Keratinocyte (primary cell): ENCODE measurements at regions not wholly inside any gene's neighbourhood (a gene's known extent, or its start where the extent isn't known, plus 50 kb on each side); places are given as distances from the start of the nearest gene placed in this dataset.

Source experiments
- DNase-seq: peaks from one replicate; pipeline ENCODE4 v3.0.0-alpha.2; 2011; ENCODE audit warnings: low read depth, missing footprints, low spot score
- FAIRE-seq: peaks from 2 replicates; lab custom pipeline; 2011; peaks lifted over from hg19 to GRCh38; lab: Jason Lieb, UNC
- H2AFZ ChIP-seq: 2 replicates; pipeline ENCODE4 v1.6.0; 2012; ENCODE audit warnings: low read length, control low read depth, inconsistent platforms; ENCODE audit not compliant: control insufficient read depth
- H3K27ac ChIP-seq: 2 replicates; pipeline ENCODE4 v1.5.1; 2011; ENCODE audit warnings: low read length; ENCODE audit not compliant: control insufficient read depth, insufficient read depth
- H3K27me3 ChIP-seq: 3 replicates; pipeline ENCODE4 v1.6.0; 2011; ENCODE audit warnings: low read length; ENCODE audit not compliant: control insufficient read depth, insufficient read depth; ENCODE audit errors: extremely low read depth
- H3K36me3 ChIP-seq, 2 experiments: 2 replicates in 1 of 2; 3 replicates in 1 of 2; pipeline ENCODE4 v1.5.1; 2011; ENCODE audit warnings: low read length in 2 of 2, mild to moderate bottlenecking in 1 of 2; ENCODE audit not compliant: control insufficient read depth in 2 of 2, insufficient read depth in 2 of 2; ENCODE audit errors: extremely low read depth in 1 of 2
- H3K4me1 ChIP-seq: 3 replicates; pipeline ENCODE4 v1.5.1; 2011; ENCODE audit warnings: low read length; ENCODE audit not compliant: control insufficient read depth, insufficient read depth; ENCODE audit errors: extremely low read depth
- H3K4me2 ChIP-seq: 3 replicates; pipeline ENCODE4 v1.6.0; 2011; ENCODE audit warnings: low read depth, low read length; ENCODE audit not compliant: control insufficient read depth, insufficient read depth; ENCODE audit errors: extremely low read depth
- H3K4me3 ChIP-seq, 3 experiments: fragments of 200-600 bp in 1 of 3; sonication (generic) in 1 of 3; 2 replicates in 2 of 3; 3 replicates in 1 of 3; pipeline ENCODE4 v1.5.1; 2011 to 2016; ENCODE audit warnings: low read length in 3 of 3, mild to moderate bottlenecking in 3 of 3, control low read depth in 2 of 3, inconsistent platforms in 1 of 3, low read depth in 1 of 3, mixed read lengths in 1 of 3, mixed run types in 1 of 3, moderate library complexity in 1 of 3; ENCODE audit not compliant: control insufficient read depth in 2 of 3, insufficient read depth in 2 of 3; ENCODE audit errors: extremely low read depth in 1 of 3
- H3K79me2 ChIP-seq: 2 replicates; pipeline ENCODE4 v1.6.0; 2012; ENCODE audit warnings: low read length; ENCODE audit not compliant: control insufficient read depth, insufficient read depth
- H3K9ac ChIP-seq: 3 replicates; pipeline ENCODE4 v1.6.0; 2011; ENCODE audit warnings: low read length; ENCODE audit not compliant: control insufficient read depth, insufficient read depth; ENCODE audit errors: extremely low read depth
- H3K9me1 ChIP-seq: 3 replicates; pipeline ENCODE4 v1.6.0; 2011; ENCODE audit warnings: low read length; ENCODE audit not compliant: control insufficient read depth, insufficient read depth; ENCODE audit errors: extremely low read depth
- H3K9me3 ChIP-seq: 2 replicates; pipeline ENCODE4 v1.5.1; 2012; ENCODE audit warnings: low read depth, low read length; ENCODE audit not compliant: control insufficient read depth
- H4K20me1 ChIP-seq: 3 replicates; pipeline ENCODE4 v1.6.0; 2011; ENCODE audit warnings: low read length; ENCODE audit not compliant: control insufficient read depth, insufficient read depth; ENCODE audit errors: extremely low read depth
- CTCF ChIP-seq, 3 experiments: IDR thresholded peaks in 1 of 3; conservative IDR thresholded peaks in 1 of 3; optimal IDR thresholded peaks in 1 of 3; 2 replicates in 2 of 3; 3 replicates in 1 of 3; pipeline versions ENCODE3 to v1.5.1; 2011; ENCODE audit warnings: low read length in 3 of 3, mild to moderate bottlenecking in 3 of 3, moderate library complexity in 2 of 3, control low read depth in 1 of 3, inconsistent platforms in 1 of 3; ENCODE audit not compliant: insufficient read depth in 2 of 3; ENCODE audit errors: extremely low read depth in 1 of 3
- EZH2 ChIP-seq: IDR thresholded peaks from one replicate; pipeline ENCODE4 v1.6.1; 2012; ENCODE audit warnings: inconsistent platforms, mild to moderate bottlenecking, low read length, moderate library complexity
- dilution Hi-C: fragments of 300-500 bp; cut with MboI; formaldehyde crosslinking; loops from one replicate; pipeline ENCODE4 v1.7.0; 2020; ENCODE audit warnings: low sequenced_read_pairs; ENCODE audit not compliant: extremely low pct_ligation_motif_present

GRCh38 chr22:35175392-35175791, 81.9 kb upstream of the HMGXB4 start:
- Histone ChIP-seq H3K4me2 (no peak overlapping the region), H3K27me3 (peaks cover 18% of the 10 kb centered on the region), H3K27ac (no peak overlapping the region), H3K36me3 (no peaks in the 10 kb centered on the region), H3K9me1 (no peaks in the 10 kb centered on the region), H3K79me2 (no peaks in the 10 kb centered on the region), H4K20me1 (no peaks in the 10 kb centered on the region), H2AFZ (no peak overlapping the region), H3K4me1 (no peaks in the 10 kb centered on the region), H3K9me3 (no peaks in the 10 kb centered on the region), H3K9ac (no peak overlapping the region), H3K4me3 (no peak overlapping the region)
- TF ChIP-seq EZH2 (no peak), CTCF (optimal IDR thresholded peaks at IDR 0.05 in 1 of 3, IDR thresholded peaks at IDR 0.05 in 1 of 3, conservative IDR thresholded peaks at IDR 0.05 in 1 of 3; ENCODE audit: extremely low read depth in 1 of 3, insufficient read depth in 2 of 3, low read length in 3 of 3) (no peak)
- dilution Hi-C loops, result no loop called here
- DNase-seq (no peak), FAIRE-seq (no peak)

GRCh38 chr22:35177811-35178210, 79.5 kb upstream of the HMGXB4 start:
- Histone ChIP-seq H3K9me3 (no peaks in the 10 kb centered on the region), H3K9ac (no peak overlapping the region), H3K36me3 (no peaks in the 10 kb centered on the region), H3K27me3 (peaks cover 18% of the 10 kb centered on the region), H3K4me1 (no peaks in the 10 kb centered on the region), H2AFZ (no peak overlapping the region), H3K4me2 (no peak overlapping the region), H3K9me1 (no peaks in the 10 kb centered on the region), H3K4me3 (no peak overlapping the region), H3K27ac (no peak overlapping the region), H4K20me1 (no peaks in the 10 kb centered on the region), H3K79me2 (no peaks in the 10 kb centered on the region)
- DNase-seq (no peak), FAIRE-seq (no peak)
- TF ChIP-seq CTCF (optimal IDR thresholded peaks at IDR 0.05 in 1 of 3, IDR thresholded peaks at IDR 0.05 in 1 of 3, conservative IDR thresholded peaks at IDR 0.05 in 1 of 3; ENCODE audit: extremely low read depth in 1 of 3, insufficient read depth in 2 of 3, low read length in 3 of 3) (peak in 2 of 3 experiments; percentile 32 to 46), EZH2 (no peak)
- dilution Hi-C loops, result no loop called here
